WERI-Rb-1 (cell line): ENCODE measurements at regions not wholly inside any gene's neighbourhood (a gene's known extent, or its start where the extent isn't known, plus 50 kb on each side); places are given as distances from the start of the nearest gene placed in this dataset.

Experiments used
- DNase-seq: peaks from one replicate; pipeline ENCODE4 v3.0.0-alpha.2; 2020
- H3K27ac ChIP-seq: fragments of 250-450 bp; sonication (Bioruptor Pico); 2 replicates; pipeline ENCODE4 v1.5.1; 2020; ENCODE audit warnings: mild to moderate bottlenecking, moderate library complexity
- H3K27me3 ChIP-seq: fragments of 250-450 bp; sonication (Bioruptor Pico); 2 replicates; pipeline ENCODE4 v1.5.1; 2021; ENCODE audit warnings: mild to moderate bottlenecking, low read depth, moderate library complexity; ENCODE audit not compliant: insufficient read depth, severe bottlenecking
- H3K36me3 ChIP-seq: fragments of 250-450 bp; sonication (Bioruptor Pico); 2 replicates; pipeline ENCODE4 v1.5.1; 2020; ENCODE audit warnings: mild to moderate bottlenecking, moderate library complexity
- H3K4me3 ChIP-seq: 2 replicates; pipeline ENCODE4 v1.5.1; 2011; ENCODE audit warnings: low read depth, mild to moderate bottlenecking, control low read depth, low read length
- H3K9me3 ChIP-seq: fragments of 250-450 bp; sonication (Bioruptor Pico); 2 replicates; pipeline ENCODE4 v1.5.1; 2021; ENCODE audit warnings: mild to moderate bottlenecking, moderate library complexity; ENCODE audit not compliant: severe bottlenecking
- TF ChIP-seq, protein P1 (sequence below): IDR thresholded peaks from 2 replicates; pipeline ENCODE4 v1.5.1; 2011; ENCODE audit warnings: low read depth, mild to moderate bottlenecking, control low read depth, inconsistent platforms, low read length

DNA sequence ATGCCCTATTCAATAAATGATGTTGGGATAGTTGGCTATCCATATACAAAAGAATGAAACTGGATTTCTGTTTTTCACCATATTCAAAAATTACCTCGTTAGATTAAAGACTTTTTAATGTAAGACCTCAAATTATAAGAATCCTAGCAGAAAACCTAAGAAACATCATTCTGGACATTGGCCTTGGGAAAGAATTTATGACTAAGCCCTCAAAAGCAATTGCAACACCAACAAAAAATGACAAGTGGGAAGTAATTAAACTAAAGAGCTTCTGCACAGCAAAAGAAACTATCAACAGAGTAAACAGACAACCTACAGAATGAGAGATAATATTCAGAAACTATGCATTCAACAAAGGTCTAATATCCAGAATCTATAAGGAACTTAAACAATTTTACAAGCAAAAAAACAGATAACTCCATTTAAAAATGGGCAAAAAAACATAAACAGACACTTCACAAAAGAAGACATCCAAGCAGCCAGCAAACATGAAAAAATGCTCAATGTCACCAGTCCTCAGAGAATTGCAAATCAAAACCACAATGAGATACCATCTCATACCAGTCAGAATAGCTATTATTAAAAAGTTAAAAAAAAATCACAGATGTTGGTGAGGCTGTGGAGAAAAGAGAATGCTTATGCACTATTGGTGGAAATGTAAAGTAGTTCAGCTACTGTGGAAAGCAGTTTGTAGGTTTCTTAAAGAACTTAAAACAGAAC, 309.8 kb downstream of the AHR start:
- H3K9me3 ChIP-seq, result no peaks in the 10 kb centered on the region
- no peak overlapping the region for H3K4me3 ChIP-seq
- H3K27ac ChIP-seq, result no peak overlapping the region
- TF ChIP-seq, protein P1, sequence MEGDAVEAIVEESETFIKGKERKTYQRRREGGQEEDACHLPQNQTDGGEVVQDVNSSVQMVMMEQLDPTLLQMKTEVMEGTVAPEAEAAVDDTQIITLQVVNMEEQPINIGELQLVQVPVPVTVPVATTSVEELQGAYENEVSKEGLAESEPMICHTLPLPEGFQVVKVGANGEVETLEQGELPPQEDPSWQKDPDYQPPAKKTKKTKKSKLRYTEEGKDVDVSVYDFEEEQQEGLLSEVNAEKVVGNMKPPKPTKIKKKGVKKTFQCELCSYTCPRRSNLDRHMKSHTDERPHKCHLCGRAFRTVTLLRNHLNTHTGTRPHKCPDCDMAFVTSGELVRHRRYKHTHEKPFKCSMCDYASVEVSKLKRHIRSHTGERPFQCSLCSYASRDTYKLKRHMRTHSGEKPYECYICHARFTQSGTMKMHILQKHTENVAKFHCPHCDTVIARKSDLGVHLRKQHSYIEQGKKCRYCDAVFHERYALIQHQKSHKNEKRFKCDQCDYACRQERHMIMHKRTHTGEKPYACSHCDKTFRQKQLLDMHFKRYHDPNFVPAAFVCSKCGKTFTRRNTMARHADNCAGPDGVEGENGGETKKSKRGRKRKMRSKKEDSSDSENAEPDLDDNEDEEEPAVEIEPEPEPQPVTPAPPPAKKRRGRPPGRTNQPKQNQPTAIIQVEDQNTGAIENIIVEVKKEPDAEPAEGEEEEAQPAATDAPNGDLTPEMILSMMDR, result no peak
- DNase-seq, result no peak
- H3K36me3 ChIP-seq, result no peaks in the 10 kb centered on the region
- H3K27me3 ChIP-seq, result no peaks in the 10 kb centered on the region

DNA sequence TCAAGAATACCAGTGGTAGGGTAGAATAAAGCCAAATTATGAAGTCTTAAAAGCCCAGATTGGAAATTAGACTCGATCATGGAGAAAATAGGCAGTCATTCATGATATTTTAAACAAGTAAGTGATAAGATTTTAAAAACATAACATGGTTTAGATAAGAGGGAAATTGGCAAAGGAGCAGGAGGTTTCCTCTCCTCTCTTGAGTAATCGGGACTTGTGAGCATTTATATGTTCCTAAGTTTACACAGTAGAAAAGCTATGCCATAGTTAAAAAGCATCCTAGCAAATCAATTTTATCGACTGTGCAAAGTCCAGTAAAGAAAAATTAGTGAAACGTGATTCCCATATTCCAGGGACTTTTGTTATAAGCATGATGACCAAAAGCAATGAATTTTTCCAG, 313.2 kb downstream of the AHR start:
- Histone ChIP-seq H3K27me3 (no peaks in the 10 kb centered on the region), H3K36me3 (no peaks in the 10 kb centered on the region), H3K9me3 (no peaks in the 10 kb centered on the region), H3K4me3 (no peak overlapping the region), H3K27ac (no peak overlapping the region)
- TF ChIP-seq, protein P1, result no peak
- DNase-seq, result no peak

DNA sequence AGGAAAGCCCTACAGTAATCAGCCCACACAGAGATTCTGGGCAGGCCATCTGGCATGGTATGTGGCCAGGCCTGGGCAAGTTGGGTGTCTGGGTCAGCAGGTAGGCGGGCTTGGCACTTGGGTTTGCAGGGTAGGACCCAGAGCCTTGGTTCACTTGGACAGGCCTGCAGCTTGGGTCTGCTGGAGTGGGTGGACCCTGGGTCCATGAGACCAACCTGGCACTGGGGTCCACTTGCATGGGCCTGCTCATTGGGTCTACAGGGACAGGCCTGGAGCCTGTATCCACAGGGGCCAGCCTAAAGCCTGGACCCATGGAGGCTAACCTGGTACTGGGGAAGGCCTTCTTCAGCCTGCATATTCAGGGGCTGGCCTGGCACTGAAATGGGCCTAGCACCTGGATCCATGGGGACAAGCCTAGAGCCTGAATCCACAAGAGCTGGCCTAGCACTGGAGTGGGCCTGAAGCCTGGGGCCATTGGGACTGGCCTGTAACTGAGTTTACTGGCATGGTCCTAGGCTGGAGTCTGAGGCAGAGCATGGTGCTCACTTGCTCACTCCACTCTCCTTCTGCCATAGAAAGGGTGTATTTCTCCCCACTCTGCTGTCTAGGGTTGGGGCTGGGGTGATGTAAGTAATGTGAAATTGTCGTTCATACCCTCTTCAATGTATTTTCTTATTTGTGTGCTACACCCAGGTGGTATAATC, 315.0 kb downstream of the AHR start:
- no peak overlapping the region for H3K27ac ChIP-seq
- TF ChIP-seq, protein P1, result no peak
- no peak overlapping the region for H3K4me3 ChIP-seq
- H3K36me3 ChIP-seq, result no peaks in the 10 kb centered on the region
- DNase-seq, result no peak
- H3K9me3 ChIP-seq, result no peaks in the 10 kb centered on the region
- no peaks in the 10 kb centered on the region for H3K27me3 ChIP-seq

DNA sequence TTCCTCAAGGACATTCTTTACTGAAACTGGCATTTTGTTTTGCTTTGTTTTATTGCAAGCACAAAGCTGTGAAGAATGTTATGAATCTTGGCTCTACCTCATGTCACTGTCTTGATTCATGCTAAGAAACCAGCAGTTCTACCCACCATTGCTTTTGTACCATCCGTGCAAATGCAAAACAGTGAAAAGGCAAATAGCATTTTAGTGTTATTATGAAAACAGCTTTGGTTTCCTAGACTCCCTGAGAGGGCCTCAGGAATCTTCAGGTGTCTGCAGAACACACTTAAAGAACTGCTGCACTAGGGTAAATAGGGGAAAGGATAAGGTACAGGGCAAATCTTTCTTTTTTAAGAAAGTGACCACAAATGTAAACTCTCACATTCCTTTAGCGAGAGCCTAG, 318.9 kb downstream of the AHR start:
- no peaks in the 10 kb centered on the region for H3K27me3 ChIP-seq
- DNase-seq, result no peak
- no peak overlapping the region for H3K27ac ChIP-seq
- TF ChIP-seq, protein P1, result no peak
- no peaks in the 10 kb centered on the region for H3K36me3 ChIP-seq
- H3K4me3 ChIP-seq, result no peak overlapping the region
- no peaks in the 10 kb centered on the region for H3K9me3 ChIP-seq

DNA sequence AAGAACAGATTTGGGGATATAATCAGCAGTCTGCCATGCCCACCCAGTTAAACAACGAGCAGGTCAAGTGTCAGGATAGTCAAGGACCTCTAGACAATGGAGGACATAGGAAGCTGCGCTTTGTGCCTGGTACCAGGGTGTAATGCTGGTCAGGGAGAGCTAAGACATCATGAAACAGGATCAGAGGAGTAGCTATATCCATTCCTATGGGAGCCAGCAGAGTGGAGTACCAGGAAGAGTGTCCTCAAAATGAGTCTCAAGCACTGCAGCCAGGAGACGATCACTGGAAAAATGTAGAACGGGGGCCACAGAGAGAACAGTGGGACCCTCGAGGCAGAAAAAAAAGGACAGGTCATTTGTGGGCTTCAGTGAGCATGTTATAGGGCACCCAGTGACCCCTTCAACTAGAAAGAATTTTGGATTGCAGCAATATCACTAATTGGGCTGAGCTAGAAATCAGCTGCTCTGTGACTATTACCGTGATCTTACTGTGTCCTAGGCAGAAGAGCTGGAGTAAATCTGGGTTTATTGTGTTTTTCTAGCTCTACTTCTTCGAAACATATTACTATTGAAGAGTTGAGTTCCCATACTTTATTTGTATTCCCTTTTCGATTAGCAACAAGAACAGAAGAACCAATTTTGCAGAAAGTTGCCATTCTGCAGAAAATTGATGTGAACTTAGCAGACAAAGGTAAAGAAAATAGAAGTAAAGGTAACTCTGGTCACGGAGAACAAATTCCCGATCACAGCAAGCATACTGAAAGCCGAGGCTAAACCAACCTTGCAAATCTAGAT, 319.6 kb downstream of the AHR start:
- Histone ChIP-seq H3K27ac (no peak overlapping the region), H3K27me3 (no peaks in the 10 kb centered on the region), H3K36me3 (no peaks in the 10 kb centered on the region), H3K4me3 (no peak overlapping the region), H3K9me3 (no peaks in the 10 kb centered on the region)
- no peak for DNase-seq
- TF ChIP-seq, protein P1, result no peak
